Inflammatory macrophage treated with lipopolysaccharide for 1 hour (primary cell): ENCODE measurements at regions not wholly inside any gene's neighbourhood (a gene's known extent, or its start where the extent isn't known, plus 50 kb on each side); places are given as distances from the start of the nearest gene placed in this dataset.

Experiments
- DNase-seq, 2 donors: peaks; one replicate each; pipeline ENCODE4 v3.0.0-alpha.2; 2020 to 2022

DNA sequence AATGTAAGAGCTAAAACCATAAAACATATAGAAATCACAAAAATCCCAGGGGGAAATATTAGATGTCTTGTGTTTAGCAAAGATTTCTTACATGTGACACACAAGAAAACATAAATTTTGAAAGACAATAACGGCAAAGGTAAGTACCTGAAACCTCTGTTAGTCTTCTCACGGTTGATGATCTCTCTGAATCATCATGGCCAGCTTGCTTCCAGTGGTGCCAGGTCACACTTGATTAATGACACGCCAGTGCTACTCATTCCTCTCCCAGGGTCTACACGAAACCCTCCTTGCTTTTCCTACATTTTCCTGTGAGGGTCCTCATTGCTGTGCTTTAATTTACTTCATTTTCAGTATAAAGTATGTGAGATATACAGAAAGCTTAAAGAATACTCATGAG is 114.4 kb upstream of the PARP11 start:
- DNase-seq = no peak

DNA sequence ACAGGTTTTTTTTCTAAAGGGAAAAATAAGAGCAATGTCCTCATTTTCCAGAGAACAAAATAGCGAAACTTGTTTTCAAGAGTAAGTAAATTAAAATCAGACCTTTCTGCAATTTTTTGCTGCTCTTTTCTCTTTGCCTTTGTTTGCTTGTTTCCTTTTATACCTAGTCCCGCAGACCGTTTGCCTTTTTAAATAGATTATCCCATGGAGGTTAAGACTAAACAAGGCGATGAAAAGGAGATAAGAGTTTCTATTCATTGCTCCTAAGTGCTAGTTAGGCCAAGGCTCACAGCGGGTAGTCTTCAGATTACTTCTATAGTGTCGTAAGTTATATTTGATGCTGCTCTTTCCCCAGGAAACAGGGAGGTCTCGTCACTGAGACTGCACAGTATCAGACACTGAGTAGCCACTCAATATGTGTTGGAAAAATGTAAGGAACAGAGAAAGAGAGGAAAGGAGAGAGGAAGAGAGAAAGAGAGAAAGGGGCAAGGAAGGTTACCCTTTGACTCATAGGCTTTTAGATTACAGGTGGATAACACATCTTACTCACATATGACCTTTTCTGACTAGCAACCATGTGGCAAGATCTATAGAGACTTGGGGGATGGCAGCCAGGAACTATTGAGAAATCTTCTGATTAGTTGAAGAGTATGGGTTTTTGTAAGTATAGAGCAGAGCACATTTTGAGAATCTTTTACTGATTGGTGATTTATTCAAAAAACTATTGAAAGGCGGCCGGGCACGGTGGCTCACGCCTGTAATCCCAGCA is 107.5 kb upstream of the PARP11 start:
- no peak for DNase-seq

GRCh38 chr12:3977621-3978020 is 104.4 kb upstream of the PARP11 start:
- DNase-seq = no peak

- no peak for DNase-seq
These were observed 103.2 kb upstream of the PARP11 start for GRCh38 chr12:3976351-3976938.

- DNase-seq = no peak
These were observed 102.5 kb upstream of the PARP11 start for GRCh38 chr12:3975652-3976051.

GRCh38 chr12:3974883-3975282 is 101.7 kb upstream of the PARP11 start:
- DNase-seq = peak; percentile 33 to 47

DNA sequence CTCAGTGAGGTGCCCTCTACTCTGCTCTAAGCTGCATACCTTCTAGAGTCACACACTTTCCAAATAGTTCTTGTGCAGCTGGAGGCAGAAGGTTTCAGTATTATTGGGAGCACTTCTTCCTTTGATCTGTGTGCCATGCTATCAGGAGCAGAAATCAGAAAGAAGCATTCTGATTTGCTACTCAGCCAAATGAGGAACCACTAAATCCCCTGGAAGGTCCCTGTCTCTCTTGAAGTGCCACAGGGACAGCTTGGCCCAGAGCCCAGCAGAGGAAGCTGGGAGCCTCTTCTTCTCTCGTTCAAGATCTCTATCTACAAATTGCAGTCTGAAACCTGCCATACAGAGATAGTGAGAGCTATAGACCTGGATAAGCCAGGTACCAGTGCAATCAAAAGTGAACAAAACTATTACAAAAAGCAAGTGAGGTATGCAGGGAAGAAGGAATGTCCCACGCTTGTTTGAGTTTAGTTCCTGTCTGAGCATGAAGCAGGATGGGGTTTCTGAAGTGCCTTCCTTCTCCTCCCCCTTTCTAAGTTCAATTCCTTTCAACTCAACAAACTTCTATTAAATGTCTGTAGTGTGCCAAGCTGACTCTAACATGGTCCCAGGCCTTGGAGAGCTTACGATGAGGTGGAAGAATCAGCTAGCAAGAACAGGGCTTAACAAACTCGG is 100.9 kb upstream of the PARP11 start:
- peak; percentile 70 to 80 for DNase-seq

DNA sequence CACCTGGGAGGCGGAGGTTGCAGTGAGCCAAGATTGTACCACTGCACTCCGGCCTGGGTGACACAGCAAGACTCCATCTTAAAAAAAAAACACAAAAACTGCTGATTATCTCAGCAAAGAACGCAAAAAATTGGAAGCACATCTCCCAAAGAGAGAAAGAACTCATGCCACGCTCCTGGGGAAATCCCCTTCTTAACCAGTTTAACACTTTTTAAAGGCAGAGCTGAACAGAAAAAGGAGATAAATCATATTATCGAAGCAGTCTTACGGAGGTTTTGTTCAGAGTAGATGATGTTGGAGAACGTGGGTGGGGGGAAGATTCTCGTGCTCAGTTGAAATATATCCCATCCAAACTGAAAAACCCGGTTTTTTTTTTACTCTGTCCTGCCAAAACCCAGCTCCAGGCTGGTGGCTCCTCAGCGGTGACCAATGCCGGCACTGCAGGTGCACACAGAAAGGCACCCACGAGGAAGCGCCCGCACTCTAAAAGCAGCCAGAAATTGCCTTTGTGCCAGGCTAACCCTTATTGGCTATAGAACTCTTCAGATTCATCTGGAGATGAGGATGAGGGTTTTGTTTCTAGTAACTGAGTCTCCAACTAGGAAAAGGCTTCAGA is 100.2 kb upstream of the PARP11 start:
- no peak for DNase-seq

DNA sequence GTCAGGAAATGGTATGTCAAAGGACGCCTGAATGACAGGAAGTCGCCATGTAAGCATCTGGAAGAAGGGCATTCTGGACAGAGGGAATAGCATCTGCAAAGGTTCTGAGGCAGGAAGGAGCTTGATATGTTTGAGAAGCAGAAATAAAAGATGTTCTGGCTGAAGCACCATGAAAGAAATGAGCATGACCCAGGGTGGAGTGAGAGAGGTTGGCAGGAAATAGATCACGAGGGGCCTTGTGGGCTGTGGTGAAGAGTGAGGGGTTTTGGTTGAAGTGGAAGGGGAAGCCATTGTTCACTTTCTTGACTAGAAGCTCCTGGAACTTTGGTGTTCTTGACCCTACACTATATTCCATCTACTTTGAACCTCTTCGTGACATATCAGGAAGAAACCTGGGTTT is 99.4 kb upstream of the PARP11 start:
- DNase-seq = no peak

DNA sequence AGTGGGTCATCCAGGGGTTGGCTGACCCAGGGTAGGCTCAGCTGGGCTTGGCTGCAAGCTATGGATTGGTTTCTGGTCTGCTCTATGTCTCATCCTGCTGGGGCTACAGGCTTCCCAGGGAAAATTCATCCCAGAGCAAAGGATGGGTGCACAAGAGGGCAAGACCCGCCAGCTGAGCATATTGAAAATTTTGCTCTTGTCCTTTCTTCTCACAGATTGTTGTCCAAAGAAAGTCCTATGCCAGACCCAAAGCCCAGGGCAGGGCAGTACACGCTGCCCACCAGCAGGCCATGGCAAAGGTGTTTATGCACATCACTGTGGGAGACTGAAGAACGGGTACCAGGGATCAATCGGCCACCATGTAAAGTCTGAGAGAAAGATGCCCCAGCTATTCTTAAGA is 95.3 kb upstream of the PARP11 start:
- no peak for DNase-seq

DNA sequence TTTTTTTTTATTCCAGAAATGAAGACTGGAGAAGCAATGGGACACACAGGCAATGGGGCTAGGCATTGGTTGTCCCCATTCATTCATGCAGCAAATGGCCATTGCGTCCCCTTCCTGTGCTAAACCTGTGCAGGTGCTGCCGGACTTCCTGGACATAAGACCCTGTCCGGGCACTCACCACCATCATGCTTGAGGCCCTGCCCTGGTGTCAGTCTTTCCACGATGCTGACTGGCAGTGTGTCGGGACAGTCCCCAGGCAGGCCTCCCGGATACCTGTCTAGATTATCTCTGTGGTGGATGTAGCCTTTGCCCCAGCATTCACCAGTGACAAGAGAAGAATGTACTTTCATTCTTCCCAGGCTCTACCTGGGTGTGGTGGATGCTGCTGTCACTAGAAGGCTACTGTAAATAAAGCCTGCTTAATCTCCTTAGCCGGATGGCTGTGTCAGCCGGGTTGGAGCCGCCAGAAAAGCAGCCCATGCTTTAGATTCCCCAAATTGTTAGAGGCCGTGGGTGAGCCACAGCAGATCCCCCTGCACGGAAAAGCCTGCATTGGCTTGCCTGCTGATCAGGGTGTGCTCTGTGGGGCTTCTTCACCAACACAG is 94.5 kb upstream of the PARP11 start:
- DNase-seq = no peak

- no peak for DNase-seq
These were observed 93.2 kb upstream of the PARP11 start for GRCh38 chr12:3966376-3966775.

- DNase-seq = no peak
These were observed 91.8 kb upstream of the PARP11 start for GRCh38 chr12:3965046-3965445.

DNA sequence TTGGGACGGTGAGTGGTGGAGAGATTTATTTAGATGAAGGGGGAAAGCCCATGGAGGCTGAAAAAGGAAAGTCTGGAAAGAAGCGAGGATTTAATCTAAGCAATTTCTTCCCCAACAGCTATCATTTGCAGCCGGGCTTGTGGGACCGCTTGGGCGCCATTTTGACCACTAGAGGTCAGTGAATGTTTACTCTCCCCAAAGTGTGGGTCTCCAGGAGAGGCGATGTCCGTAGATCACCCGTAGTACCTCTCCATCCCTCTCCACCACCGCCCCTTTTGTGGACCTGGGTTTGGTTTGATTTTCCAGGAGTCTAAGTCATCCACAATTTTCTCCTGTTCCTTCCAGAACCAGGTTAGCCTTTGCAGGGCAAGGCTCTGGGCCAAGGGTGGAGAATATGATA is 91.2 kb upstream of the PARP11 start:
- peak in 1 of 2 donors; percentile 41 for DNase-seq

DNA sequence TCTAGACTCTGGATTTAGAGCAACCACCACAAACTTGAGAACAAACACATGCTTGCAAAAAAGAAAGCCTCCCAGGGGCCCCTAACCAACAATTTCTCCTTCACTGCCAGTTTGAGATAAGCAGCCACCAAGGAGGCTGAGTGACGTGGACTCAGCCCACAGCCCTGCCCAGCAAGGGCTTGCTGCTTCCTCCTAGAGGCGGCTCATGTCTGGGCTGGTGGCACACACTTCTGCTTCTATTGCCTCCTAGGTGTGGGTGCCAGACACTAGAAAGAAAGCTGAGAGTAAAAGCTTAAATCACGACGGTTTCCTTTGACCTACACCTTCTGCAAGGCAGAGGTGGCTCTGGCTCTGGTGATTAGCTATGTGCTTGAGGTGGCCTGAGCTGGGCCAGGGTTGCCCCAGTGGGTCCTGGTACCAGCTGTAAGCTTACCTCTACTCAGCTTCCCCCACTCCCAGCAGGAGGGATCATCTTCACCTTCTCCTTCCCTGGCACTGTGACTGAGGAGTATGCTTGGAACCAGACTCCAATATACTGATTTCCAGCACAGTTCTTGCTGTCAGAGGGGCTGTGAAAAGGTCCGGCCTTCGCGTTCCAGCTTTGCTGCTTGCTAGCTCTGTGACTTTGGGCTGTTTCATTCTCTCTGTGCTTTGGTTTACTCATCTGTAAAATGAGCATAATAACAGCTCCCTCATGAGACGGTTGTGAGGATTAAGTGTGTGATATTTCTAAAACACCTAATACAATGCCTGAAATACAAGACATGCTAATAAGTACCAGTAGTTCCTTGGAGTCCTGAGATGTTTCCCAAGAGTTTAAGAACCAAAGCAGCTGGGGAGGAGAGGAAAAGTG is 89.7 kb upstream of the PARP11 start:
- peak; percentile 62 to 70 for DNase-seq

DNA sequence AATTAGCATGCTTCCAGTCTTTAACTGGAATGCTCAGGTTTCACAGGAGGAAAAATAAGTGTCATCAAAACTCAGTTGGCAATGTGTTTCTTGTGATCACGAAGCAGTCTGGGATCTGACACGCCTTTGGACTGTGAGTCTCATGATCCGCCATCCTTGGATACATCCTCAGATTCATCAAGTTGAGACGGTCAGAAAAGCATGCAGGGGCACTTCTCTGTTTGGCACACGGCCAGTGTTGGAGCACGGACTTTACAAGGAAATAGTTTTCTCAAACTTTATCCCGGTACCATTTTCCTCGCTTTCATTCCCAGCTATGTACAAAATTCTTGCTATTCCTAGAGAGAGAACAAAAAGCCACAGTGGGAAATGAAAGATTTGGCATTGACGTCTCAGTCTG is 88.4 kb upstream of the PARP11 start:
- DNase-seq = no peak

DNA sequence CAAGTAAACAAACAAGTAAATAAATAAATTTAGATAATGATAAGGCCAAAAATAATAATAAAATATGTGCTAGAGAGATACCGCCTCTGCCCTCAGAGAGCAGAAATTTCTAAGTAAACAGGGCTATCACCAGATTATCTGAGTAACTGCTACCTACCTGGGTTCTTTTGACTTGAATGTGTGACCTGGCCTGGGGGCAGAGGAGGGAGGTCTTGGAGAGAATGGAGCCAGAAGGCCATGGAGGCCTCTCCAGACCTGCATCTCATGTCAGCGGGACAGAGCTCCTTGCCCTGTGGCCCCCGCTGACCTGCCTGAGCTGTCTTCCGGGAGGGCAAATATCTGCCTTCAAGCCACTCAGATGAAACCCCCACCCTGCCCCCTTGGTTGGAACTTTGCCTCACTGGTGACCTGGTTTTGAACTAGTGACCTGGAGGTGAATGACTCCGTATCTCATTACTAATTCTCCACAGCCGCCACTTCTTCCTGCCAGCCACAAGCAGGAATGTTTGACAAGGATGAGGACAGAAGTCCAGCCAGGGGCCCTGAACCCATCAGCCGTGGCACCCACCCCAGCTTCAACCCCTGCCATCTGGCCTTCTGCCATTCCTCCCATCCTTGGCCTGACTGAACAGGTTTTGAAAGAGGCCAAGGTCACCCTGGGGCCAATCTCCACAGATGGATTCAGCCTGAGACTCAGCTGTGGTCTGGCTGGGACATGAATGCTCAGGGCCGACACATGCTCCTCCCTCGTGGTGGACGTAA is 86.8 kb upstream of the PARP11 start:
- DNase-seq = no peak

- peak; percentile 15 to 42 for DNase-seq
These were observed 85.3 kb upstream of the PARP11 start for GRCh38 chr12:3958534-3958933.

DNA sequence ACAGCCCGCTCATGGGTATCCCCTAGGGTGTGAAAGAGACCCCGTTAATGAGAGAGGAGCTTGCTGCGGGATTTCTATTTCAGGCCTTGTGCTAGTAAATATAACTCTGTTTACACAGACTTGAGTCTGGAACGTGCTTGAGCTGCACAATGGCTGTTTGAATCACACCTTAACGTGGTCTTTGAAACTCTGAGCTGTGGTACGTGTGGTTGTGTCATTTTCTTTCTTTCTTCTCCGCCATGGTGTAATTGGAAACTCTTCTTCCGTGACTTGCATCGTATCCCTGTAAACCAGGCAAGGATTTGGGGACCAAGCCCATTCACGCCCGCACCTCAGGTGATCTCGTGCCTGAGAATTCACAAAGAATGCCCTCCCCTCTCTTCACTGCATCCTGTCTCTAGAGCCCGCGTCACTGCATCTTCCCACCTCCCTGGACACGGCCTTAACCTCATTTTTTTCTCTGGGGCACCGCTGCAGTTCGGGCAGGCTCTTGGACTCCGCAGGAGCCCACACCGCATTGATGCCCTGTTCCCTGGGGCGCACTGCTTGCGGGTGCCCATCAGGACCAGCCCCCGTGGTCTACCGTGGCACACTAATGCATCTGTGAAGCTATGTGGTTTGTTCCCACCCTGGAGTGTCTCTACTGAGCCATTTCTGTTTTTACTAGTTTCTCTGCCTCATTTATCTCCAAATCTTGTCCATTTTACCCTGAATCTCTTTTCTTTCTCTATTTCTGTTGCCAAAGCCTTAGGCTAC is 78.4 kb upstream of the PARP11 start:
- no peak for DNase-seq

DNA sequence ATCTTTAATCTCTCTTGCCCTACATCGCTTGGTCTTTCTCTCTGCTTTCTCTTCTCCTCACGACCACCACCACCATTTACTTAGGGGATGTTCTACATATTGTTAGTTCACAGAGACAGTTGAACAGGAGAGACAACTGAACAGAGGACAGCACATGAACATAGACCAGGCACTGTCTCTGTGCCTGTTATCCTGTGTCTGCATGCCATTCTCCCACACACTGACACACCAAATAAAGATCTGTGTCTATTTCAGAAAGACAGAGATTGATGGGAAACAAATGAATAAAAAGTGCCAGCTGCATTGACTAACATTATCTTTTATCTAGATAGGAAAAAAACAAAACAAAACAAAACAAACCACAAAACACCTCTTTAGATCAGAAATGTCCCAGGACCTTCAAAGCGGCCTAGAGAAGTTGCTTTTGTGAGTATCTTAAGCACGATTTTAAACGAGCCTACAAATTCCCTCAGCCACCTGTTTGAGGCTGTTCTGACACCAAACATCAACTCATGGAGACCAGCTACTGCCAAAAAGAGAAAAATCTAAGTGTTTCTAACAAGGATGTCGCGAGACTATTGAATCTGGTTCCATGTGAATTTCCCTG is 77.6 kb upstream of the PARP11 start:
- no peak for DNase-seq
